ENCODE measurements at regions not wholly inside any gene's neighbourhood (a gene's known extent, or its start where the extent isn't known, plus 50 kb on each side); places are given as distances from the start of the nearest gene placed in this dataset.

DNA sequence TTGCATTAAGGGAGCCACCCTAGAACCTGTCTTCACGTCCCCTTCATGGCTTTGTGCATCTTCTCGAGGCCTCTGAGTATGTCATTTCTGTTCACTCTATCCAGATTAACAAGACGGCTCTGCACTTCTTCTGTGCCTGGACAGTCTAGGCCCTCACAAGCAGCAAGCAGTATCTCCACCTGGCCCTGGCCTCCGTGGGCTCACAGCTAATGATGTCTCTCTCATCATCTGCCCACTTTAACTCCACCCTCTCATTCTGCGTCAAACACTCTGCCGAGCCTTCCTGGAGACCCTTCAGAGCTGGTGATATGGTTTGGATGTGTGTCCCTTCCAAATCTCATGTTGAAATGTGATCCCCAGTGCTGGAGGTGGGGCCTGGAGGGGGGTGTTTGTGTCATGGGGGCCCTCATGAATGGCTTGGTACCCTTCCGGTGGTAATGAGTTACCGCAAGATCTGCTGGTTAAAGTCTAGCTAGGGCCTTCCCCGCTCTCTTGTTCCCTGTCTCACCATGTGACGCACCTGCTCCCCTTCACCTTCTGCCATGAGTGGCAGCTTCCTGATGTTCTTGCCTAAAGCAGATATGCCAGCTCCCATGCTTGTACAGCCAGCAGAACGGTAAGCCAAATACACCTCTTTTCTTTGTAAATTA lies 132.5 kb upstream of the ID2 start:
- TF ChIP-seq, protein P1, sequence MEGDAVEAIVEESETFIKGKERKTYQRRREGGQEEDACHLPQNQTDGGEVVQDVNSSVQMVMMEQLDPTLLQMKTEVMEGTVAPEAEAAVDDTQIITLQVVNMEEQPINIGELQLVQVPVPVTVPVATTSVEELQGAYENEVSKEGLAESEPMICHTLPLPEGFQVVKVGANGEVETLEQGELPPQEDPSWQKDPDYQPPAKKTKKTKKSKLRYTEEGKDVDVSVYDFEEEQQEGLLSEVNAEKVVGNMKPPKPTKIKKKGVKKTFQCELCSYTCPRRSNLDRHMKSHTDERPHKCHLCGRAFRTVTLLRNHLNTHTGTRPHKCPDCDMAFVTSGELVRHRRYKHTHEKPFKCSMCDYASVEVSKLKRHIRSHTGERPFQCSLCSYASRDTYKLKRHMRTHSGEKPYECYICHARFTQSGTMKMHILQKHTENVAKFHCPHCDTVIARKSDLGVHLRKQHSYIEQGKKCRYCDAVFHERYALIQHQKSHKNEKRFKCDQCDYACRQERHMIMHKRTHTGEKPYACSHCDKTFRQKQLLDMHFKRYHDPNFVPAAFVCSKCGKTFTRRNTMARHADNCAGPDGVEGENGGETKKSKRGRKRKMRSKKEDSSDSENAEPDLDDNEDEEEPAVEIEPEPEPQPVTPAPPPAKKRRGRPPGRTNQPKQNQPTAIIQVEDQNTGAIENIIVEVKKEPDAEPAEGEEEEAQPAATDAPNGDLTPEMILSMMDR (IDR thresholded peaks at IDR 0.05; ENCODE audit: low read depth, low read length), result no peak
- TF ChIP-seq, protein P2, sequence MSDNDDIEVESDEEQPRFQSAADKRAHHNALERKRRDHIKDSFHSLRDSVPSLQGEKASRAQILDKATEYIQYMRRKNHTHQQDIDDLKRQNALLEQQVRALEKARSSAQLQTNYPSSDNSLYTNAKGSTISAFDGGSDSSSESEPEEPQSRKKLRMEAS (IDR thresholded peaks at IDR 0.05; ENCODE audit: low read depth, low read length), result no peak
- TF ChIP-seq POLR2A (IDR thresholded peaks at IDR 0.05; ENCODE audit: extremely low read depth, insufficient read length) (no peak), MYC (IDR thresholded peaks at IDR 0.05; ENCODE audit: low read depth, low read length) (no peak)

Data from NB4 (cell line).